ENCODE measurements at regions not wholly inside any gene's neighbourhood (a gene's known extent, or its start where the extent isn't known, plus 50 kb on each side); places are given as distances from the start of the nearest gene placed in this dataset.

DNA sequence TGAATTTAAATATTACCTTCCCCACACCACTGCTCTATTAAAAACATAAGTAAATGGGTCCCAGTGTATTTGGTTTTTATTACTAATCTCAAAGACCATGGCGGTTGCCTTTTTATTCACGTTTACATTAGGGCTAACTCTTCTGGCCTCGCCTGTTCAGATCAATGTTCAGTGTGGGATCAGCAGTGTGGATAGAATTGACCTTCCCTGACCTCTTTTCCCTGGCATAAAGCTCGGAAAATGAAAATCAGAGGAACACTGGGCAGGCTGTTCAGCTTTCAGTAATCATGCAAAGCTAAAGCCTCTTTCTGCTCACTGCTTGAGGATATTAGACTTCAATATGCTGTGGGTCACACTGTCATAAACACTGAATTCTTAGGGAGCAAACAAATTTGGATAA lies 422.6 kb upstream of the ONECUT1 start:
- Histone ChIP-seq H3K79me2 (ENCODE audit: insufficient read depth) (no peaks in the 10 kb centered on the region), H3K9me2 (no peaks in the 10 kb centered on the region), H3K27ac (ENCODE audit: low read depth in 2 of 2, low read length in 1 of 2) (no peak overlapping the region), H3F3A (replicated peaks; ENCODE audit: insufficient read depth) (no peaks in the 10 kb centered on the region), H3K4me1 (ENCODE audit: control insufficient read depth in 1 of 2, insufficient read depth in 2 of 2, low read depth in 1 of 2, low read length in 1 of 2) (no peaks in the 10 kb centered on the region), H3K4me3 (ENCODE audit: low read depth in 2 of 2, low read length in 1 of 2) (no peak overlapping the region), H3K4me2 (no peak overlapping the region), H4K20me1 (ENCODE audit: insufficient read depth) (no peaks in the 10 kb centered on the region), H3K36me3 (replicated peaks in 1 of 2; ENCODE audit: control insufficient read depth in 1 of 2, insufficient read depth in 2 of 2, low read length in 1 of 2) (no peaks in the 10 kb centered on the region), H3K27me3 (ENCODE audit: insufficient read depth) (no peaks in the 10 kb centered on the region), H3K9ac (no peak overlapping the region), H2AFZ (ENCODE audit: low read depth) (no peak overlapping the region), H3K9me3 (no peaks in the 10 kb centered on the region)
- TF ChIP-seq NFIC (IDR thresholded peaks at IDR 0.05; ENCODE audit: borderline replicate concordance) (no peak), CTCF (IDR thresholded peaks at IDR 0.05) (no peak), USF1 (IDR thresholded peaks at IDR 0.05; ENCODE audit: borderline replicate concordance, low read depth) (no peak), FOXJ3 (CRISPR knock-in tag; IDR thresholded peaks at IDR 0.05) (no peak), GATA2 (CRISPR knock-in tag; IDR thresholded peaks at IDR 0.05) (no peak), POLR2AphosphoS5 (IDR thresholded peaks at IDR 0.05; ENCODE audit: low read depth, low read length) (no peak), EP300 (IDR thresholded peaks at IDR 0.05; ENCODE audit: borderline replicate concordance in 1 of 2, low read depth in 1 of 2, low read length in 1 of 2) (no peak), RFX5 (IDR thresholded peaks at IDR 0.05; ENCODE audit: low read length) (no peak), FOXM1 (IDR thresholded peaks at IDR 0.05; ENCODE audit: low read depth) (no peak), MAX (IDR thresholded peaks at IDR 0.05; ENCODE audit: low read depth) (no peak), NRF1 (IDR thresholded peaks at IDR 0.05; ENCODE audit: low read depth, low read length) (no peak), GABPA (IDR thresholded peaks at IDR 0.05; ENCODE audit: low read depth) (no peak)
- ChIA-PET CTCF (no interaction called here), POLR2A (no interaction called here)
- no peak for DNase-seq
- WGBS (ENCODE audit: low lambda C conversion rate): 6% methylated on average over 4 of the region's 4 CpGs

GRCh38 chr15:53210653-53211052 lies 420.5 kb upstream of the ONECUT1 start:
- no peak overlapping the region for H3K4me3 ChIP-seq (ENCODE audit: low read depth in 2 of 2, low read length in 1 of 2)
- H3K9me3 ChIP-seq: no peaks in the 10 kb centered on the region
- H3K27me3 ChIP-seq (ENCODE audit: insufficient read depth): no peaks in the 10 kb centered on the region
- no peaks in the 10 kb centered on the region for H3K4me1 ChIP-seq (ENCODE audit: control insufficient read depth in 1 of 2, insufficient read depth in 2 of 2, low read depth in 1 of 2, low read length in 1 of 2)
- 10% methylated on average over 3 of the region's 3 CpGs for WGBS (ENCODE audit: low lambda C conversion rate)
- no peaks in the 10 kb centered on the region for H4K20me1 ChIP-seq (ENCODE audit: insufficient read depth)
- H3K4me2 ChIP-seq: no peak overlapping the region
- H3K9ac ChIP-seq: no peak overlapping the region
- no peak overlapping the region for H2AFZ ChIP-seq (ENCODE audit: low read depth)
- ChIA-PET POLR2A (no interaction called here), CTCF (interaction anchor here (2.1 kb wide), 1 partner anchor 14 kb away, joined by 11 read pairs; no protein-coding TSS in a partner anchor)
- no peak overlapping the region for H3K27ac ChIP-seq (ENCODE audit: low read depth in 2 of 2, low read length in 1 of 2)
- no peak for DNase-seq
- H3F3A ChIP-seq (replicated peaks; ENCODE audit: insufficient read depth): no peaks in the 10 kb centered on the region
- H3K9me2 ChIP-seq: no peaks in the 10 kb centered on the region
- H3K79me2 ChIP-seq (ENCODE audit: insufficient read depth): no peaks in the 10 kb centered on the region
- H3K36me3 ChIP-seq (replicated peaks in 1 of 2; ENCODE audit: control insufficient read depth in 1 of 2, insufficient read depth in 2 of 2, low read length in 1 of 2): no peaks in the 10 kb centered on the region
- no peak for TF ChIP-seq JUND (IDR thresholded peaks at IDR 0.05)
- TF ChIP-seq SMC3 (IDR thresholded peaks at IDR 0.05; ENCODE audit: low read depth, low read length): no peak
- TF ChIP-seq MXI1 (IDR thresholded peaks at IDR 0.05; ENCODE audit: low read depth, low read length): no peak
- TF ChIP-seq FOXJ3 (CRISPR knock-in tag; IDR thresholded peaks at IDR 0.05): no peak
- TF ChIP-seq RAD21 (IDR thresholded peaks at IDR 0.05; ENCODE audit: low read length): no peak
- no peak for TF ChIP-seq MAX (IDR thresholded peaks at IDR 0.05; ENCODE audit: low read depth)
- TF ChIP-seq TCF12 (IDR thresholded peaks at IDR 0.05): no peak
- TF ChIP-seq RCOR1 (IDR thresholded peaks at IDR 0.05; ENCODE audit: low read length): no peak
- TF ChIP-seq NFIC (IDR thresholded peaks at IDR 0.05; ENCODE audit: borderline replicate concordance): no peak
- no peak for TF ChIP-seq RXRA (IDR thresholded peaks at IDR 0.05; ENCODE audit: borderline replicate concordance, low read depth)
- no peak for TF ChIP-seq TAF1 (IDR thresholded peaks at IDR 0.05; ENCODE audit: borderline replicate concordance, low read depth, low read length)
- no peak for TF ChIP-seq SIN3A (IDR thresholded peaks at IDR 0.05; ENCODE audit: borderline replicate concordance, low read depth, low read length)
- TF ChIP-seq CTCF (IDR thresholded peaks at IDR 0.05): no peak
- TF ChIP-seq CHD2 (IDR thresholded peaks at IDR 0.05; ENCODE audit: low read length, partially characterized antibody): no peak
- TF ChIP-seq, protein P1, sequence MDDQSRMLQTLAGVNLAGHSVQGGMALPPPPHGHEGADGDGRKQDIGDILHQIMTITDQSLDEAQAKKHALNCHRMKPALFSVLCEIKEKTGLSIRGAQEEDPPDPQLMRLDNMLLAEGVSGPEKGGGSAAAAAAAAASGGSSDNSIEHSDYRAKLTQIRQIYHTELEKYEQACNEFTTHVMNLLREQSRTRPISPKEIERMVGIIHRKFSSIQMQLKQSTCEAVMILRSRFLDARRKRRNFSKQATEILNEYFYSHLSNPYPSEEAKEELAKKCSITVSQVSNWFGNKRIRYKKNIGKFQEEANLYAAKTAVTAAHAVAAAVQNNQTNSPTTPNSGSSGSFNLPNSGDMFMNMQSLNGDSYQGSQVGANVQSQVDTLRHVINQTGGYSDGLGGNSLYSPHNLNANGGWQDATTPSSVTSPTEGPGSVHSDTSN (IDR thresholded peaks at IDR 0.05): no peak
- no peak for TF ChIP-seq USF1 (IDR thresholded peaks at IDR 0.05; ENCODE audit: borderline replicate concordance, low read depth)

All from SK-N-SH (cell line).